Stimulated activated CD8-positive, alpha-beta memory T cell treated with anti-CD3 and anti-CD28 coated beads, Interleukin-4, amount 100 ng/mL, for 4 hours (primary cell): ENCODE measurements at regions not wholly inside any gene's neighbourhood (a gene's known extent, or its start where the extent isn't known, plus 50 kb on each side); places are given as distances from the start of the nearest gene placed in this dataset.
"Not testable (repeated sequence)": the region's sequence is repeated elsewhere in the genome, so short reads cannot be mapped to it uniquely, and the experiment has no call there.

ENCODE experiments used
- DNase-seq, 2 donors: peaks; one replicate each; pipeline ENCODE4 v3.0.0-alpha.2; 2020; ENCODE audit warnings: low read depth in 2 of 2, low spot score in 1 of 2

DNA sequence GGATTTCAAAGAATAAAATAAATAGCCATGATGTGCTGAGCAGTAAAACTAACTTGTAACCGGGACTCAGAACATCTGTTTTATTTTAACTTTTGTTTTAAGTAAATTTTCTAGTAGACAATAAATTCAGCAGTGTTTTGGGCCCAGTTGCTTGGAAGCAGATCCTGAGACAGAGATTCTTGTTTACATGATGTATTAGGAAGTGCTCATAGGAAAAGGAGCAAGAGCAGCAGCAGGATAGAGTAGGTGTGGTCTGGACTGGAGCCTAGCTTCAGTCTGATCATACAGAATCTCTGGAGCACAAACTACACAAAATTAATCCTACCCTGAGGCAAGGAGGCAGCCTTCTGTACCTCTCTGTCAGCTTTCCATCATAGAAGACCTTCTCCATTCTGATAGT lies 139.2 kb upstream of the CCNH start:
- no peak for DNase-seq

DNA sequence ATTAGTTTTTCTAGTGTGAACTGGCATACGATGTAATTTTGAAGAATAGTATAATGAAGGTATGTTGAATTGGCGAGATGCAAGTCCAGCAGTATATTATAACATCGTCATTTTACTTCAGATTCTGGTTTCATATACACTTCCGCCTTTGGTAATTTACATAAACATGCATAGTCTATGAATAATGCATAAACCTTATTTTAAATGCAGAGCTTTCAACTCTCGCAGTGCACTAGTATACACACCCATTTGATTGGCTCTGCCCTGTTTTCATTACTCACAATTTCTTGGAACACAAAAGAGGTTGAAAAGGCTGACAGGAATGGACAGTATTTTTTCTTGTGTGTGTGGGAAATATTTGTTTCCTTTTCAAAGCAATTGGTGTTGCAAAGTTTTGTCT lies 128.9 kb upstream of the CCNH start:
- no peak for DNase-seq

DNA sequence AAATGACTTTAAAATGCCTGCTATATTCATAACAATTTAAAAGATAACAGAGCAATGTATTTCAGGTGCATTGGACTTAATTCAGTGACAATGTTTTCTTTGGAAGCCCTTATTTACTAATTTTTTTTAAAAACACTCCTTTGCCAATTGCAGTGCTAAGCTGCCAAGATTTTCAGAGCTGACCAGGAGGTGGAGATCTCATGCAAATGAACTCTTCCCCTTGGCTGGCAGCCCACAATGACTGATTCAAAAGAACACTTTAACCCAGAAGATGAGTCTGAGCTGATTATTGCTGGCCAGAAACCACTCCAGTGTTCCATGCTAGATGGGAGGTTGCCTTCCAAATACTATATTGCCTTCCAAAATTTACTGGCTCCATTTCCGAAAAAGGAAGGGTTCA lies 128.3 kb upstream of the CCNH start:
- no peak for DNase-seq

DNA sequence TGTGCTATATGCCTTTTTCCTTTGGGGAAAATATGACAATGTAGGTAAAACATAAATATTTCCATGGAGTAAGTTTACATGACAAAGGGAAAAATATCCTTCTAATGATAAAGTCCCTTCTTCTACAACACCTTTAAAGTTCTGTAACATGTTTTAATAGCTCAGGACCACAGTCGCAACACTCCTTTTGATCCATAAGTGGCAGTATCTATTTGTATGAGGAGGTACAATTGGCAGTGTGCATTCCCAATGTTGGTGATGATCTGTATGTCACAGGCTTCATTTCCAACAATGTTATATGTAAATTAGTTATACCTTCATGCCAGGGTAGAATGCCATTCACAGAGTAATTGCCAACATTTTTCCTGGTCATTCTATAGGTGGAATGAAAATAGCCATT lies 127.1 kb upstream of the CCNH start:
- no peak for DNase-seq

DNA sequence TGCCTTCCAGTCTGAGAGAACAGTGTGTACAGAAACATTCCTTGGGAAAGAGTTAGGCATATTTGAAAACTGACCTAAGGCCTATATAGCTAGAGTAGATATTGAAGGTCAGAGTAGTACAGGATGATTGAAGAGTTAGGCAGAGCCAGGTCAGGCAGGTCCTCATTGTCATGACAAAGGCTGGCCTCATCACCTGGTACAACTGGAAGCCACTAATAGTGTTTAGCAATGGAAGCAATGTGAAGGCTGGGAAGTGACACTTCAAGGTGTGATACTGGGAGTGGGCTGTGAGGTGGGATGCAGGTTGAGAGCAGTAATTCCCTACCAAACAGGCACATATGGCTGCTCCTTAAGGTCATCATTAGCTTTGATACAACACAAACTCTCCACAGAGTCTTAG lies 123.6 kb upstream of the CCNH start:
- no peak for DNase-seq

DNA sequence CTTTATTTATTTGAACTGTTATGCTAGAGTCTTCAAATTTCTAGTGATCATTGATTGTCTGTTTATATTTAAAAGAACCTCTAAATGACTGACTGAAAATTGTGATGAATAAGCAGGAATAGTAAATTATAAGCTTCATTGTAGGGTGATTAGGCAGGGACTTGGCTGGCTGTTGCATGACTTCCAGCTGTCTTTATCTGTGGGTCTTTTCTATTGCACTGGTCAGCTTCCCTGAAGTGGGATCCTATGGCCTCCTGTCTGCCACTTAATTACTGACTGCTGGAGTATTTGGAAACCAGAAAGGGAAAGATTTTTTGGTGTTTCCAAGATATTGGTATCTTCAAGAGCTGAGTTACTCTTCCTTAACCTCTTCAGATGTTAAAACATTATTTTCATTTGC lies 123.0 kb upstream of the CCNH start:
- no peak for DNase-seq

DNA sequence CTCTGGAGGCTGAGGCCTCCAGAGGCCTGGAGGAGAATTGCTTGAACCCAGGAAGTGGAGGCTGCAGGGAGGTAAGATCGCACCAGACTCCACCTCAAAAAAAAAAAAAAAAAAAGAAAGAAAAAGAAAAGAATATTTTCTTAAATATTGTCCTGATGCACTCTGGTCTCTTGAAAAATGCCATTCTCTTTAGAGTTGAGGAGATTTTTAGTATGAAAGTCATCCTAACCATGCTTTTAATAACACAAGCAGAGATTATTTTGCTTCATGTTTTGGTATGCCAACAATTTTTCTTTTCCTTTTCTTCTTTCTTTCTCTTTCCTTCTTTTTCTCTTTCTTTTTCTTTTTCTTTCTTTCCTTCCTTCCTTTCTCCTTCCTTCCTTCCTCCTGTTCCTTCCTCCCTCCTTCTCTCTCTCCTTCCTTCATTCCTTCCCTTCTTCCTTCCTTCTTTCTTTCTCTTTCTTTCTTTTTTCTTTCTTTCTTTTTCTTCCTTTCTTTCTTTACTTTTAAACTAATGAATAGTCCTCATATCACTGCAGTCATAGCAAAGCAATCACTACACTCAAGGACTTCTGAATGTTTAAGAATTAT lies 116.9 kb upstream of the CCNH start:
- DNase-seq = no peak

DNA sequence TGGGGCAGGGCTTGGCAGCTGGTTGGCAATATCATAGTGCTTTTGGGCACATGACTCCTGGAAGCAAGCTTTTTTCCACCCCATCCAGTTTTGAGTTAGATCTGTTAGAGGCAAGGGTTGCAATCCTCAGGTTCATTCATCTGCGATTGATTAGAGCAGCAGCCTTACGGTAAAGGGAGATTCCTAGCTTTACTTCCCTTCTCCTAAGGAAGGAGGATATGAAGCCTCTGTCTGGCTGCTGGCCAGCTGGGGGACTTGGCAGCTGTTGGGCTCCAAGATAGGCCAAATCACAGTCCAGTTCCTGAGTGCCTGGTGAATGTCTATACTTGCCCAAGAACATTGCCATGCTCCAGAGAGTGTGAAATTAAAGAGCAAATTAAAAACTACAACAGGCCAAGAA lies 113.4 kb upstream of the CCNH start:
- no peak for DNase-seq

DNA sequence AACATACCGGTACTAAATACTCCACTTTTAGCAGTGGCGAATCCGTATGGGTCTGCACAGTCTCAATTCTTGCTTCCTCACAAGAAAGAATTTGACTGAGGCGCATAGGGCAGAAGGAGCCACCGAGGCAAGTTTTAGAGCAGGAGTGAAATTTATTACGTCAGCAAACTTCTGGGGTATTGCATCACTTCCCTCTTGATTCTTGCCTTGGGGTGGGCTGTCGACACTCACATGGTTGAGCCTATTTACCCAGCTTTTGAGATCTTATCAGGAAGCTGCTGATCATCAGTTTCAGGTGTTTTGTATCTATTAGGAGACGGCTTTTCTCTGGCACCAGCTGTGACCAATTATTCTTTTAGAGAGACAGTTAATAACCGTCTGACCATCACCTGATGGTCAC lies 111.5 kb upstream of the CCNH start:
- DNase-seq = no peak

DNA sequence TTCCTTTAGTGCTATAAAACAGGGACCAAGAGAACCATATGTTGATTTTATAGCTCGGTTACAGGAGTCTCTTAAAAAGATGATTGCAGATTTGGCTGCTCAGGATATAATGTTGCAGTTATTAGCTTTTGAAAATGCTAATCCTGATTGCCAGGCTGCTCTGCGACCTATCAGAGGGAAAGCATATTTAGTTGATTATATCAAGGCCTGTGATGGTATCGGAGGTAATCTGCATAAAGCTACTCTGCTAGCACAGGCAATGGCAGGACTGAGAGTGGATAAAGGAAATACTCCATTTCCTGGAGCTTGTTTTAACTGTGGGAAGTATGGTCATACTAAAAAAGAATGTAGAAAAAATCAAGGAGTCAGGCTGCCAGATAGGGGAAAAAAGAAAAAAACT lies 99.0 kb upstream of the CCNH start:
- not testable (repeated sequence) for DNase-seq

DNA sequence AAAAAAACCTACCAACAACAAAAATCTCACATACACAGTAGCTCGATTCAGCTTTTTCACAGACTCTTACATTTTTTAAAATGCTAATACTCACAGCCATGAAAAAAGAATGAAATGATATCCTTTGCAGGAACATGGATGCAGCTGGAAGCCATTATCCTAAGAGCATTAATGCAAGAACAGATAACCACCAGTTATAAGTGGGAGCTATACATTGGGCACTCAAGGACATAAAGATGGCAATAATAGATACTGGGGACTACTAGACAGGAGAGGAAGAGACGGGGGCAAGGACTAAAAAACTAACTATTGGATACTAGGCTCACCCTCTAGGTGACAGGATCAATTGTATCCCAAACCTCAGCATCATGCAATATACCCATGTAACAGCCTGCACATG lies 90.3 kb upstream of the CCNH start:
- DNase-seq = no peak

DNA sequence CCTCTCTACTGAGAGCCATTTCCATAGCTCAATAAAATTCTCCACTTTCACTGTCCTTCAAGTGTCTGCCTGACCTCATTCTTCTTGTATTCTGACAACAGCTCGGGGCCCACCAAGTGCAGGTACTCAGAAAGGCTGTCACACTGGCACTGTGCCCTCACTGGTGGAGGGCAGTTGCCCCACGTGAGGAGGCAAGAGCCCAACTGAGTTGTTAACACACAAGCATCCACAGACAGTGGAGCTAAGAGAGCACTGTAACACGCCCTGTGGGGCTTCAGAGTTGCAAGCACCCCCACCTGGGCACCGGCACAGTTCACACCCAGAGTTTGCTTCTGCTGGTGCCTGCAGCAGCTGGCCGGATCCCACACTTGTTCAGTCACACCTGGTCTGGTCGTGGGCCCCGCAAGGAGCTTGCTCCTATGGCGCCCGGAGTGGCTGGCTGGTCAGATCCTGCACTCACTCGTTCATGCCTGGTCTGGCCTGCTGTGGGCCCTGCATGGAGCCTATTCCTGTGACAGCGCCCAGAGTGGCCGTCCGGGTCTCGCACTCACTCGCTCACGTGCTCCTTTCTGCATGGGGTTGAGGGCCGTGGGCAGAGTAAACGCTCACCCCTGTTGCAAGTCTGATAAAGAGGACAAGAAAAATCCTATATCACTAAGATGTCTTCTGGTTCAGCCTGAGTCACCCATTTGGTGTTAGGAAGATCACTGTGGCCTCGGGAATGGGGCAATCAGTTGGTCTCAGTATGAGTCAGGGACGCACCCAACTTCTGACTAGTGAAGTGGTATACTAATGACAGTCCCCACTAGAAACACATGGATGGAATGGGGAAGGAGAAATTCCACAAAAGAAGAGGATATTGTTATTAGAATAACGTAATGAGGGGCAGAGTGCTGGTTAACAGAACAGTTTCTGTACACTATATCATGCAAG lies 87.0 kb upstream of the CCNH start:
- no peak for DNase-seq
